Astrocyte (in vitro differentiated cells and primary cell): ENCODE measurements at regions not wholly inside any gene's neighbourhood (a gene's known extent, or its start where the extent isn't known, plus 50 kb on each side); places are given as distances from the start of the nearest gene placed in this dataset.

Experiments used
- EZH2 ChIP-seq: IDR thresholded peaks from 2 replicates; pipeline ENCODE4 v1.6.1; 2012; ENCODE audit warnings: mild to moderate bottlenecking, low read length, inconsistent platforms; ENCODE audit not compliant: insufficient read depth
- TF ChIP-seq, protein P1 (sequence below): IDR thresholded peaks from 2 replicates; pipeline ENCODE4 v1.5.1; 2011; ENCODE audit warnings: low read depth, mild to moderate bottlenecking, inconsistent platforms, low read length, moderate library complexity; ENCODE audit not compliant: insufficient read depth

DNA sequence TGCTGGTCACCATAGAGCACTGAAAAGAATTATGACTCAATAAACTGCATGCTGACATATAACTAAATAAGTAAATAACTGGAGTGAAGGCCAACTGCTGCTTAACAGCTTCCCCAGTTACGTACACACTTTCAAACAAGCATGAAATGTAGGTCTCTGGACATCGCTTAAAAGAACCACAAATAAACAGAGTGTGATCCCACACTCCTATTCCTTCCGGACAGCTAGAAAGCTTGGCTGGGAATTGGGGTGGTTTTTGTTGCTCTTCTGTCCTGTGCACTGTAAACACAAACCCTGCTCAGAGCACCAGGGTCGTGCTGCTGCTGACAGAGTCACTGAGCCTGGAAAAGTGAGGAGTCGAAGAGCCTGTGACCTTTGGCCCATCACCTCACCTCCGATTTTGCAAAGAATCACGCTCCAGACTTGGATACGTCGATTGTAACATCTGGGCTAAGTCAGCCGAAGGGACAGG is 162.7 kb upstream of the NT5C1B start:
- TF ChIP-seq, protein P1, sequence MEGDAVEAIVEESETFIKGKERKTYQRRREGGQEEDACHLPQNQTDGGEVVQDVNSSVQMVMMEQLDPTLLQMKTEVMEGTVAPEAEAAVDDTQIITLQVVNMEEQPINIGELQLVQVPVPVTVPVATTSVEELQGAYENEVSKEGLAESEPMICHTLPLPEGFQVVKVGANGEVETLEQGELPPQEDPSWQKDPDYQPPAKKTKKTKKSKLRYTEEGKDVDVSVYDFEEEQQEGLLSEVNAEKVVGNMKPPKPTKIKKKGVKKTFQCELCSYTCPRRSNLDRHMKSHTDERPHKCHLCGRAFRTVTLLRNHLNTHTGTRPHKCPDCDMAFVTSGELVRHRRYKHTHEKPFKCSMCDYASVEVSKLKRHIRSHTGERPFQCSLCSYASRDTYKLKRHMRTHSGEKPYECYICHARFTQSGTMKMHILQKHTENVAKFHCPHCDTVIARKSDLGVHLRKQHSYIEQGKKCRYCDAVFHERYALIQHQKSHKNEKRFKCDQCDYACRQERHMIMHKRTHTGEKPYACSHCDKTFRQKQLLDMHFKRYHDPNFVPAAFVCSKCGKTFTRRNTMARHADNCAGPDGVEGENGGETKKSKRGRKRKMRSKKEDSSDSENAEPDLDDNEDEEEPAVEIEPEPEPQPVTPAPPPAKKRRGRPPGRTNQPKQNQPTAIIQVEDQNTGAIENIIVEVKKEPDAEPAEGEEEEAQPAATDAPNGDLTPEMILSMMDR, result no peak
- no peak for TF ChIP-seq EZH2
